ENCODE measurements at regions not wholly inside any gene's neighbourhood (a gene's known extent, or its start where the extent isn't known, plus 50 kb on each side); places are given as distances from the start of the nearest gene placed in this dataset.

DNA sequence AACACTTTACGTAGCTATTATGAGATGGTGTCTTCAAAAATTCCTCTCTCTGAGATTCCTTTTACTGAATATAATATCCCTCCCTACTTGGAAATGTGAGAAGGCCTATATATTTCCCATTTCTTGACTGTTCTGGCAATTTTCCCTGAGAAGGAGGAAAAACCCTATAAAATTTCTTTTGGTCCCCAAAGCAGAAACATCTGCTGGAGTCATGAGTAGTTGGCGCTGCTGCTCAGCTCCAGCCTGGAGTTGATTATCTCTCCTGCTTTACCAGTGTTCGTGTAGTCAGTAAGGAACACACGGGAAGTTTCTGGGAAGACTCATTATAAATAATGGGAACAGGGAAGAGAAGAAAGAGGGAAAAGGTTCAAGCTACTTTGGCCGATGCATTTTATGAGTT, 680.1 kb downstream of the EPHA3 start:
- TF ChIP-seq, protein P1, sequence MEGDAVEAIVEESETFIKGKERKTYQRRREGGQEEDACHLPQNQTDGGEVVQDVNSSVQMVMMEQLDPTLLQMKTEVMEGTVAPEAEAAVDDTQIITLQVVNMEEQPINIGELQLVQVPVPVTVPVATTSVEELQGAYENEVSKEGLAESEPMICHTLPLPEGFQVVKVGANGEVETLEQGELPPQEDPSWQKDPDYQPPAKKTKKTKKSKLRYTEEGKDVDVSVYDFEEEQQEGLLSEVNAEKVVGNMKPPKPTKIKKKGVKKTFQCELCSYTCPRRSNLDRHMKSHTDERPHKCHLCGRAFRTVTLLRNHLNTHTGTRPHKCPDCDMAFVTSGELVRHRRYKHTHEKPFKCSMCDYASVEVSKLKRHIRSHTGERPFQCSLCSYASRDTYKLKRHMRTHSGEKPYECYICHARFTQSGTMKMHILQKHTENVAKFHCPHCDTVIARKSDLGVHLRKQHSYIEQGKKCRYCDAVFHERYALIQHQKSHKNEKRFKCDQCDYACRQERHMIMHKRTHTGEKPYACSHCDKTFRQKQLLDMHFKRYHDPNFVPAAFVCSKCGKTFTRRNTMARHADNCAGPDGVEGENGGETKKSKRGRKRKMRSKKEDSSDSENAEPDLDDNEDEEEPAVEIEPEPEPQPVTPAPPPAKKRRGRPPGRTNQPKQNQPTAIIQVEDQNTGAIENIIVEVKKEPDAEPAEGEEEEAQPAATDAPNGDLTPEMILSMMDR (IDR thresholded peaks at IDR 0.05): no peak
- no peak for TF ChIP-seq EZH2 (IDR thresholded peaks at IDR 0.05)
- TF ChIP-seq EZH2phosphoT487 (IDR thresholded peaks at IDR 0.05): no peak
- Histone ChIP-seq H3K4me2 (no peak overlapping the region), H3K9me3 (ENCODE audit: low read depth) (no peaks in the 10 kb centered on the region), H3K9ac (no peak overlapping the region), H3K79me2 (ENCODE audit: low read depth) (no peaks in the 10 kb centered on the region), H3K27ac (no peak overlapping the region), H3K27me3 (no peaks in the 10 kb centered on the region), H2AFZ (replicated peaks) (no peak overlapping the region), H3K36me3 (no peaks in the 10 kb centered on the region), H3F3A (ENCODE audit: low read depth) (no peaks in the 10 kb centered on the region), H3K4me3 (no peak overlapping the region), H3K4me1 (no peaks in the 10 kb centered on the region), H4K20me1 (ENCODE audit: low read depth) (no peaks in the 10 kb centered on the region)
- no peak for DNase-seq (ENCODE audit: low spot score)
- H3K36me3 Mint-ChIP-seq: no peaks in the 10 kb centered on the region
- no peaks in the 10 kb centered on the region for H3K9me3 Mint-ChIP-seq
- no peak overlapping the region for H3K27ac Mint-ChIP-seq
- peaks cover 4% of the 10 kb centered on the region for H3K4me1 Mint-ChIP-seq
- H3K4me3 Mint-ChIP-seq: no peak overlapping the region
- H3K27me3 Mint-ChIP-seq (ENCODE audit: insufficient read depth, low read depth): no peaks in the 10 kb centered on the region

DNA sequence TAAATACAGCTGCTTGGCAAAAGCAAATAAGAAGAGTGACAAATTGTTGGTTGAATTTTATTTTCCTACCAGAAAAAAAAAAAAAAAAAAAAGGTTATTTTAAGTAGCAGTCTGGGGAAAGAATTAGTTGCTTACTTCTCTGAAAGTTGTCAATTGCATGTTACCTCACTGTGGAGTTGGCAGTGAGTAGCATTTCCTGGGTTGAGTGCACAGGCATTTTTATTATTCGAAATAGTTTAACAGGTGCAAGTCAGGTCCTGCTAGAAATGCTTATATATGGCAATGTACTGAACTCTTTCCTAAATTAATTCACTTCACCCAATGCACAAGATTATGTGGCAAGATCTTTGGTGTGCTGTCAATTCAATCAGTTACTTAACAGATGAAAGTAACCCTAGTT, 680.6 kb downstream of the EPHA3 start:
- Histone ChIP-seq H3K4me2 (no peak overlapping the region), H3K9ac (no peak overlapping the region), H3F3A (ENCODE audit: low read depth) (no peaks in the 10 kb centered on the region), H3K79me2 (ENCODE audit: low read depth) (no peaks in the 10 kb centered on the region), H3K4me1 (no peaks in the 10 kb centered on the region), H3K9me3 (ENCODE audit: low read depth) (no peaks in the 10 kb centered on the region), H3K4me3 (no peak overlapping the region), H2AFZ (replicated peaks) (no peak overlapping the region), H3K27ac (no peak overlapping the region), H4K20me1 (ENCODE audit: low read depth) (no peaks in the 10 kb centered on the region), H3K27me3 (no peaks in the 10 kb centered on the region), H3K36me3 (no peaks in the 10 kb centered on the region)
- Mint-ChIP-seq H3K4me3 (no peak overlapping the region), H3K36me3 (no peaks in the 10 kb centered on the region), H3K27me3 (ENCODE audit: insufficient read depth, low read depth) (no peaks in the 10 kb centered on the region), H3K27ac (no peak overlapping the region), H3K4me1 (peaks cover 4% of the 10 kb centered on the region), H3K9me3 (no peaks in the 10 kb centered on the region)
- no peak for TF ChIP-seq EZH2phosphoT487 (IDR thresholded peaks at IDR 0.05)
- TF ChIP-seq EZH2 (IDR thresholded peaks at IDR 0.05): no peak
- no peak for DNase-seq (ENCODE audit: low spot score)

DNA sequence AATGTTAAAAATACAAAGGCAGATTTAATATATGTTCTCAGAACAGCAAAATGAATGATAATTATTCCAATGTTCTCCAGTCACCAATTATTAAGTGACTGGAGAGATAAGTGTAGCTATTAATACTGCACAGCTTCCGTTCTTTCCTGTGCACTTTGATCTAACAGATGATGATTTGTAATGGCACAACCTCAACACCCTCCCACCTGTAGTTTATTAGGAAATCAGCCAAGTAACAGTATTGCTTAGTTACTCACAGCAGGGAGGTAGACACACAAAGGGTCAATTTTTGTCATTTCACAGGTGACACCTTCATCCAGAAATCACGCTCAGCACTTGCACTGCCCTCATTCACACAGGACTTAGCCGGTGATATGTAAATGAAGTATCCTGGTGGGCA, 688.1 kb downstream of the EPHA3 start:
- H3K27ac ChIP-seq: no peak overlapping the region
- no peaks in the 10 kb centered on the region for H3K9me3 ChIP-seq (ENCODE audit: low read depth)
- H3K27me3 ChIP-seq: no peaks in the 10 kb centered on the region
- Mint-ChIP-seq H3K4me3 (no peak overlapping the region), H3K9me3 (no peaks in the 10 kb centered on the region), H3K27ac (no peak overlapping the region), H3K36me3 (no peaks in the 10 kb centered on the region), H3K27me3 (ENCODE audit: insufficient read depth, low read depth) (no peaks in the 10 kb centered on the region), H3K4me1 (peaks cover 14% of the 10 kb centered on the region)
- H4K20me1 ChIP-seq (ENCODE audit: low read depth): no peaks in the 10 kb centered on the region
- H3K79me2 ChIP-seq (ENCODE audit: low read depth): no peaks in the 10 kb centered on the region
- H3K4me2 ChIP-seq: no peak overlapping the region
- no peaks in the 10 kb centered on the region for H3K36me3 ChIP-seq
- TF ChIP-seq EZH2phosphoT487 (IDR thresholded peaks at IDR 0.05) (no peak), EZH2 (IDR thresholded peaks at IDR 0.05) (no peak)
- TF ChIP-seq, protein P1 (IDR thresholded peaks at IDR 0.05): no peak
- H3K9ac ChIP-seq: no peak overlapping the region
- no peaks in the 10 kb centered on the region for H3K4me1 ChIP-seq
- DNase-seq (ENCODE audit: low spot score): no peak
- H2AFZ ChIP-seq (replicated peaks): no peak overlapping the region
- H3K4me3 ChIP-seq: no peak overlapping the region
- H3F3A ChIP-seq (ENCODE audit: low read depth): no peaks in the 10 kb centered on the region

DNA sequence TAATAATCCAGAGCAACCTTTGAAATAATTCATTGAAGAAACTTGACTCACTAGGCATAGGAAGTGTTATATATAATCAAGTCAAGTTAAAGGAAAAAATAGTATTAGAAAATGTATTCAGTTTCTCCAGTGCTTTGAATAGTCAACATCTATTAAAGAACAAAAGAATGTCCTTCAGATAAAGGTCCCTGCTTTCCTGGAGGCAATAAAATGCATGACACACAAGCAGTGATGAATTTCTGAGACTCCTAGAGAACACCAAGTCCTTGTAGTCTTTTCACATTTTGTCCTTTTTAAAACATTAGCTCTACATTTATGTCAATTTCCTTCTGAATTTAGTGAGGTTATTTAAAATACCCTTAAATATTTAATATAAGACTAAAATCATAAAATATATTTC, 695.5 kb downstream of the EPHA3 start:
- peaks cover 6% of the 10 kb centered on the region for H3K4me1 Mint-ChIP-seq
- no peak for DNase-seq (ENCODE audit: low spot score)
- Histone ChIP-seq H3K36me3 (no peaks in the 10 kb centered on the region), H3K4me3 (no peak overlapping the region), H3K27me3 (no peaks in the 10 kb centered on the region), H3K9ac (no peak overlapping the region), H3K4me2 (no peak overlapping the region), H3K4me1 (no peaks in the 10 kb centered on the region), H3K79me2 (ENCODE audit: low read depth) (no peaks in the 10 kb centered on the region), H3K9me3 (ENCODE audit: low read depth) (no peaks in the 10 kb centered on the region), H3K27ac (no peak overlapping the region), H2AFZ (replicated peaks) (no peak overlapping the region), H4K20me1 (ENCODE audit: low read depth) (no peaks in the 10 kb centered on the region), H3F3A (ENCODE audit: low read depth) (no peaks in the 10 kb centered on the region)
- H3K36me3 Mint-ChIP-seq: no peaks in the 10 kb centered on the region
- H3K4me3 Mint-ChIP-seq: no peak overlapping the region
- H3K9me3 Mint-ChIP-seq: peaks cover 7% of the 10 kb centered on the region
- peaks cover 4% of the 10 kb centered on the region for H3K27me3 Mint-ChIP-seq (ENCODE audit: insufficient read depth, low read depth)
- TF ChIP-seq EZH2 (IDR thresholded peaks at IDR 0.05) (no peak), EZH2phosphoT487 (IDR thresholded peaks at IDR 0.05) (no peak)
- TF ChIP-seq, protein P1 (IDR thresholded peaks at IDR 0.05): no peak
- H3K27ac Mint-ChIP-seq: no peak overlapping the region

Measured in neural progenitor cell (in vitro differentiated cells).